ENCODE measurements at regions not wholly inside any gene's neighbourhood (a gene's known extent, or its start where the extent isn't known, plus 50 kb on each side); places are given as distances from the start of the nearest gene placed in this dataset.
A peak's percentile ranks its signal among the peaks of the same experiment; 100 is the strongest.

DNA sequence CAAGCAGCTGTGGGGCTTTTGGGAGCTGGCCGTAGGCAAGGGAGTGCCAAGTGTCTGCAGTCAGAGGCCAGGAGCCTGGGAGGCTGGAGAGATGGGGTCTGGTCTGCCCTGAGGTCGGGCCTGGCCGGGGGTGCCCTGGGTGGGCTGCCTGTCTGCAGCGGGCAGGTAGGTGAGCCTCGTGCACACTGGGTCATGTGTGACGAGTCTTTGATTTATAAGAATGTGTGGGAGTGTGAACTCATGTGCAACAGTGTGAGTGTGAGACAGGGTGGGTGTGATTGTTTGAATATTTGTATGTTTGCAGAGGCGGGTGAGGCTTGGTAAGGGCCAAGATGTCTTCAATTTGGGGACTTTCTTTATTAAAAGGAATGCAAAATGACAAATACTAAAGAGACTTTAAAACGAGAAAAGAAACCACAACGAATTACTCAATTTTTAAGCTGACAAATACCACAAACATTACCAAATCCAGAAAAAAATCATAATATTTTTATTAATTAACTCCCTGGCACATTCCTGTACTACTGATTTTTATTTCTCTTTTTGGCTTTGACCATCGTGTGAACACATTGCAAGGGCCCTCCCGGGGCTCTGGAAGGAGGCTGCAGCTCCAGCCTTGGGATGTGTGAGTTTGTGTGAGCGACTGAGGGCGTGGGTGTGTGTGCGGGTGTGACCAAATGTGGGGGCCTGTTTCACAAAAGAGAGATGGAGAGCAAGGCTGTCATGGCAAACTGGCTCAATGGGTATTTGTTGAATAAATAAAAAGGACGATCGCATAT, 110.3 kb upstream of the WNT4 start:
- Histone ChIP-seq H3K4me1 (ENCODE audit: control insufficient read depth in 2 of 2, insufficient read depth in 2 of 2, low read length in 2 of 2) (peaks cover 23 to 34% of the 10 kb centered on the region in 2 donors), H3K9me3 (ENCODE audit: control insufficient read depth in 2 of 2, low read length in 2 of 2) (no peaks in the 10 kb centered on the region), H3K27ac (ENCODE audit: low read depth in 2 of 2, low read length in 2 of 2) (no peak overlapping the region), H3K4me3 (ENCODE audit: low read length in 2 of 2) (no peak overlapping the region), H3K27me3 (ENCODE audit: control insufficient read depth in 2 of 2, insufficient read depth in 2 of 2, low read length in 2 of 2) (peaks cover 0 to 2% of the 10 kb centered on the region in 2 donors), H3K9ac (ENCODE audit: low read depth in 1 of 2, low read length in 2 of 2) (no peak overlapping the region), H3K36me3 (ENCODE audit: control insufficient read depth in 2 of 2, insufficient read depth in 2 of 2, low read length in 2 of 2) (no peaks in the 10 kb centered on the region)

- H3K27me3 ChIP-seq (ENCODE audit: control insufficient read depth in 2 of 2, insufficient read depth in 2 of 2, low read length in 2 of 2): peaks cover 0 to 2% of the 10 kb centered on the region in 2 donors
- no peaks in the 10 kb centered on the region for H3K9me3 ChIP-seq (ENCODE audit: control insufficient read depth in 2 of 2, low read length in 2 of 2)
- H3K4me3 ChIP-seq (ENCODE audit: low read length in 2 of 2): no peak overlapping the region
- H3K9ac ChIP-seq (ENCODE audit: low read depth in 1 of 2, low read length in 2 of 2): no peak overlapping the region
- peak overlapping the region; percentile 52 to 63 for H3K27ac ChIP-seq (ENCODE audit: low read depth in 2 of 2, low read length in 2 of 2)
- no peaks in the 10 kb centered on the region for H3K36me3 ChIP-seq (ENCODE audit: control insufficient read depth in 2 of 2, insufficient read depth in 2 of 2, low read length in 2 of 2)
- peaks cover 36 to 49% of the 10 kb centered on the region in 2 donors for H3K4me1 ChIP-seq (ENCODE audit: control insufficient read depth in 2 of 2, insufficient read depth in 2 of 2, low read length in 2 of 2)
Measured at GRCh38 chr1:22254756-22255155, 111.9 kb upstream of the WNT4 start.

DNA sequence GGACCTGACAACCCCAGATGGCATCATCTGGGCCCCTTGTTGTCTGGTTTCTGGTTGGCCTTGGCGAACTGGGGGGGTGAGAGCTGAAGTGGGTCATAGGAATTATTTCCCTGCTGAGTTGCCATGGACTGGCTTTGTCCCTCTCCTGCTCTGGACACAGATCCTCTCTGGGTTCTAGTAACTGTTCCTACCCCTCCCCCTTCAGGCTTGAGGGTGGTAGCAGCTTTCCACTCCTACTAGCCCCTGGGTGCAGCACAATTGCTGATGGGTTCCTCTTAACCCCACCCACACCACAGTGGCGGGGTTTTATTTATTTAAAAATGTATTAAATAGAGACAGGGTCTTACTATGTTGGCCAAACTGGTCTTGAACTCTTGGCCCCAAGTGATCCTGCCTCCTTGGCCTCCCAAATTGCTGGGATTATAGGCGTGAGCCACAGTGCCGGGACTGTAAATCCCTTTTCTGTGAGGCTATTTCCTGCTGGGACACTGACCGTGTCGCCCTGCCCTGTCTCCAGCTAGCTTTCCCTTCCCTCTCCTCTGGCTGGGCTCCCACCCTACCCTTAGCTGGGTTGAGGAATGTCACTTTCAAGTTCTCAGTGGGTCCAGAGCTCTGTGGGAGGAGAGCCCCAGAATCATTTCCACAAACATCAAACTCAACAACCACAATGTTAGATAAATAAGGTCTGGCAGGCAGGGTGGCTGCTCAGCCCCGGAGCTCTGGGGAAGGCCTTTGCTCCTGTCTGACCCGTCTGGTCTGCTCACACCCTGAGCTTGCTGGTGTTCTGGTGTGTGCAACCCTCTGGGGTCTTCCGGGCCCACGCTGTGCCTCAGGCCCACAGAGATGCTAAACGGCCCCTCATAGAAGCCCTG, 112.7 kb upstream of the WNT4 start:
- no peaks in the 10 kb centered on the region for H3K9me3 ChIP-seq (ENCODE audit: control insufficient read depth in 2 of 2, low read length in 2 of 2)
- H3K4me1 ChIP-seq (ENCODE audit: control insufficient read depth in 2 of 2, insufficient read depth in 2 of 2, low read length in 2 of 2): peaks cover 37 to 50% of the 10 kb centered on the region in 2 donors
- no peaks in the 10 kb centered on the region for H3K36me3 ChIP-seq (ENCODE audit: control insufficient read depth in 2 of 2, insufficient read depth in 2 of 2, low read length in 2 of 2)
- H3K27ac ChIP-seq (ENCODE audit: low read depth in 2 of 2, low read length in 2 of 2): peak overlapping the region; percentile 52 to 80
- peaks cover 0 to 2% of the 10 kb centered on the region in 2 donors for H3K27me3 ChIP-seq (ENCODE audit: control insufficient read depth in 2 of 2, insufficient read depth in 2 of 2, low read length in 2 of 2)
- H3K9ac ChIP-seq (ENCODE audit: low read depth in 1 of 2, low read length in 2 of 2): no peak overlapping the region
- H3K4me3 ChIP-seq (ENCODE audit: low read length in 2 of 2): no peak overlapping the region

- H3K9me3 ChIP-seq (ENCODE audit: control insufficient read depth in 2 of 2, low read length in 2 of 2): no peaks in the 10 kb centered on the region
- peaks cover 0 to 2% of the 10 kb centered on the region in 2 donors for H3K27me3 ChIP-seq (ENCODE audit: control insufficient read depth in 2 of 2, insufficient read depth in 2 of 2, low read length in 2 of 2)
- no peaks in the 10 kb centered on the region for H3K36me3 ChIP-seq (ENCODE audit: control insufficient read depth in 2 of 2, insufficient read depth in 2 of 2, low read length in 2 of 2)
- peaks cover 40 to 55% of the 10 kb centered on the region in 2 donors for H3K4me1 ChIP-seq (ENCODE audit: control insufficient read depth in 2 of 2, insufficient read depth in 2 of 2, low read length in 2 of 2)
- H3K9ac ChIP-seq (ENCODE audit: low read depth in 1 of 2, low read length in 2 of 2): no peak overlapping the region
- peak overlapping the region; percentile 52 to 80 for H3K27ac ChIP-seq (ENCODE audit: low read depth in 2 of 2, low read length in 2 of 2)
- no peak overlapping the region for H3K4me3 ChIP-seq (ENCODE audit: low read length in 2 of 2)
Measured at GRCh38 chr1:22256213-22256512, 113.3 kb upstream of the WNT4 start.

- H3K27ac ChIP-seq (ENCODE audit: low read depth in 2 of 2, low read length in 2 of 2): peak overlapping the region; percentile 85 to 87
- no peaks in the 10 kb centered on the region for H3K9me3 ChIP-seq (ENCODE audit: control insufficient read depth in 2 of 2, low read length in 2 of 2)
- H3K4me3 ChIP-seq (ENCODE audit: low read length in 2 of 2): peak overlapping the region; percentile 7 to 26
- H3K36me3 ChIP-seq (ENCODE audit: control insufficient read depth in 2 of 2, insufficient read depth in 2 of 2, low read length in 2 of 2): no peaks in the 10 kb centered on the region
- H3K9ac ChIP-seq (ENCODE audit: low read depth in 1 of 2, low read length in 2 of 2): peak overlapping the region in 1 of 2 donors; percentile 45
- peaks cover 44 to 67% of the 10 kb centered on the region in 2 donors for H3K4me1 ChIP-seq (ENCODE audit: control insufficient read depth in 2 of 2, insufficient read depth in 2 of 2, low read length in 2 of 2)
- H3K27me3 ChIP-seq (ENCODE audit: control insufficient read depth in 2 of 2, insufficient read depth in 2 of 2, low read length in 2 of 2): peaks cover 0 to 2% of the 10 kb centered on the region in 2 donors
Measured at GRCh38 chr1:22257290-22258275, 114.7 kb upstream of the WNT4 start.

GRCh38 chr1:22258698-22259097, 115.8 kb upstream of the WNT4 start:
- Histone ChIP-seq H3K4me1 (ENCODE audit: control insufficient read depth in 2 of 2, insufficient read depth in 2 of 2, low read length in 2 of 2) (peaks cover 44 to 74% of the 10 kb centered on the region in 2 donors), H3K27me3 (ENCODE audit: control insufficient read depth in 2 of 2, insufficient read depth in 2 of 2, low read length in 2 of 2) (peaks cover 0 to 2% of the 10 kb centered on the region in 2 donors), H3K9ac (ENCODE audit: low read depth in 1 of 2, low read length in 2 of 2) (peak overlapping the region; percentile 4 to 52), H3K4me3 (ENCODE audit: low read length in 2 of 2) (peak overlapping the region in 1 of 2 donors; percentile 9), H3K36me3 (ENCODE audit: control insufficient read depth in 2 of 2, insufficient read depth in 2 of 2, low read length in 2 of 2) (no peaks in the 10 kb centered on the region), H3K9me3 (ENCODE audit: control insufficient read depth in 2 of 2, low read length in 2 of 2) (no peaks in the 10 kb centered on the region), H3K27ac (ENCODE audit: low read depth in 2 of 2, low read length in 2 of 2) (peak overlapping the region; percentile 85 to 87)

GRCh38 chr1:22259551-22260282, 116.8 kb upstream of the WNT4 start:
- H3K4me3 ChIP-seq (ENCODE audit: low read length in 2 of 2): no peak overlapping the region
- H3K27me3 ChIP-seq (ENCODE audit: control insufficient read depth in 2 of 2, insufficient read depth in 2 of 2, low read length in 2 of 2): peaks cover 0 to 2% of the 10 kb centered on the region in 2 donors
- peak overlapping the region; percentile 4 to 32 for H3K9ac ChIP-seq (ENCODE audit: low read depth in 1 of 2, low read length in 2 of 2)
- H3K4me1 ChIP-seq (ENCODE audit: control insufficient read depth in 2 of 2, insufficient read depth in 2 of 2, low read length in 2 of 2): peaks cover 43 to 71% of the 10 kb centered on the region in 2 donors
- no peaks in the 10 kb centered on the region for H3K36me3 ChIP-seq (ENCODE audit: control insufficient read depth in 2 of 2, insufficient read depth in 2 of 2, low read length in 2 of 2)
- H3K27ac ChIP-seq (ENCODE audit: low read depth in 2 of 2, low read length in 2 of 2): peak overlapping the region; percentile 85 to 87
- H3K9me3 ChIP-seq (ENCODE audit: control insufficient read depth in 2 of 2, low read length in 2 of 2): no peaks in the 10 kb centered on the region

DNA sequence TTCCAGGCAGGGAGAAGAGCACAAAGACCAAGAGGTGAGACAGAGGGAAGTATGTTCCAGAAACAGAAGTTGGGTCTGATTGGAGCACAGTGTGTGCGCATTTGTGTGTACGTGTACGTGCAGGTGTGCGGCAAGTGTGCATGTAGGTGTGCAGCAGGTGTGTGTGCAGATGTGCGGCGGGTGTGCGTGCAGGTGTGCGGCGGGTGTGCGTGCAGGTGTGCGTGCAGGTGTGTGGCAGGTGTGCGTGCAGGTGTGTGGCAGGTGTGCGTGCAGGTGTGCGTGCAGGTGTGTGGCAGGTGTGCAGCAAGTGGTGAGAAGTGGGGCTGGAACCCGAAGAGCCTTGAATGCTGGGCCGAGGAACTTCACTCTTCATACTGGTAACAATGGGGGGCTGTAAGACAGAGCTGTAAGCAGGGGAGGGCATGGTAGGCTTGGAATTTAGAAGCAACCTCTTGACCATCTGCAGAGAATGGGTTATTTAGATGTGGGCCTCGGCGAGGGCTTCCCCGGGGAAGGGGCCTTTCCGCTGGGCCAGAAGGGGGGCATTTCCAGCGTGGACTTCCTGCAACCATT, 118.0 kb upstream of the WNT4 start:
- H3K4me3 ChIP-seq (ENCODE audit: low read length in 2 of 2): no peak overlapping the region
- H3K27ac ChIP-seq (ENCODE audit: low read depth in 2 of 2, low read length in 2 of 2): peak overlapping the region; percentile 52 to 58
- H3K27me3 ChIP-seq (ENCODE audit: control insufficient read depth in 2 of 2, insufficient read depth in 2 of 2, low read length in 2 of 2): peaks cover 0 to under 1% of the 10 kb centered on the region in 2 donors

DNA sequence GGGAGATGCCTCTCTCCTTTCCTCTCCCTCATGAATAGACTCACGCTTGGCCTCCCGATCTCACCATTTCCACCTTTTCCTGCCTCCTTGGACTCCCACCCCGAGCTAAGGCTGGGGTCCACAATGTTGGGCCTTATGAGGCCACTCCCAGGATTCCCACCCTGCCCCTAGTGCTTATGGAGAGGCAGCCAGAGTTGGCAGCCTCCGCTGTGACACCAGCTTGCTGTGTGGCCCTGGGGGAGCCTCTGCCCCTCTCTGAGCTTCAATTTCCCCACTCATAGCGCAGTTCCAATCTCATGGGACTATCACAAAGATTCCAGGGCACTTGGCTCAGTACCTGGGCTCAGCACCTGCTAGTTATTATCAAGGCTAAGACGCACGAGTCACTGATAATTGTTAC, 118.7 kb upstream of the WNT4 start:
- Histone ChIP-seq H3K9ac (ENCODE audit: low read depth in 1 of 2, low read length in 2 of 2) (no peak overlapping the region), H3K36me3 (ENCODE audit: control insufficient read depth in 2 of 2, insufficient read depth in 2 of 2, low read length in 2 of 2) (no peaks in the 10 kb centered on the region), H3K4me1 (ENCODE audit: control insufficient read depth in 2 of 2, insufficient read depth in 2 of 2, low read length in 2 of 2) (peaks cover 30 to 54% of the 10 kb centered on the region in 2 donors), H3K4me3 (ENCODE audit: low read length in 2 of 2) (no peak overlapping the region), H3K9me3 (ENCODE audit: control insufficient read depth in 2 of 2, low read length in 2 of 2) (no peaks in the 10 kb centered on the region), H3K27ac (ENCODE audit: low read depth in 2 of 2, low read length in 2 of 2) (peak overlapping the region in 1 of 2 donors; percentile 23), H3K27me3 (ENCODE audit: control insufficient read depth in 2 of 2, insufficient read depth in 2 of 2, low read length in 2 of 2) (no peaks in the 10 kb centered on the region)

More for the DNA sequence above, 118.0 kb upstream of the WNT4 start:
- Histone ChIP-seq H3K9me3 (ENCODE audit: control insufficient read depth in 2 of 2, low read length in 2 of 2) (no peaks in the 10 kb centered on the region), H3K4me1 (ENCODE audit: control insufficient read depth in 2 of 2, insufficient read depth in 2 of 2, low read length in 2 of 2) (peaks cover 33 to 59% of the 10 kb centered on the region in 2 donors), H3K9ac (ENCODE audit: low read depth in 1 of 2, low read length in 2 of 2) (no peak overlapping the region), H3K36me3 (ENCODE audit: control insufficient read depth in 2 of 2, insufficient read depth in 2 of 2, low read length in 2 of 2) (no peaks in the 10 kb centered on the region)
